ENCODE measurements at regions not wholly inside any gene's neighbourhood (a gene's known extent, or its start where the extent isn't known, plus 50 kb on each side); places are given as distances from the start of the nearest gene placed in this dataset.
"Not testable (repeated sequence)": the region's sequence is repeated elsewhere in the genome, so short reads cannot be mapped to it uniquely, and the experiment has no call there.

DNA sequence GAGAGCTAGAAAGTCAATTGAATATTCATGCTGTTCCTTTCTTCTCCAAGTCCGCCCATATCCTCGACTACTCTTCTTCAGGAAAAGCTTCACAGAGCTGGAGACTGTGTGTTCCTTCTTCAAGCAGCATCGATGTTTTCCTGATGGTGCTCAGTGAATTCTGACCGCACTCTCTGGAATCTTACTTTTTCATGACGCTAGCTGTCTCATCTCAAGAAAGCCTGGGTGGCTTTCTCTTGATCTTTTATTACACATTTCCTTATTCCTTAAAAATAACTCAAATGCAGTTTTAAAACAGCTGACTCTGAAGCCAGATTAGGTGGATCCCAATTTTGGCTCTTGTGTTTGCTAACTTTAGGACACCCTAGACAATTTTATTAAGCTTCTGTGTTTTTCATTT, 1245.1 kb upstream of the LRRTM1 start:
- DNase-seq (ENCODE audit: low read depth) = no peak

DNA sequence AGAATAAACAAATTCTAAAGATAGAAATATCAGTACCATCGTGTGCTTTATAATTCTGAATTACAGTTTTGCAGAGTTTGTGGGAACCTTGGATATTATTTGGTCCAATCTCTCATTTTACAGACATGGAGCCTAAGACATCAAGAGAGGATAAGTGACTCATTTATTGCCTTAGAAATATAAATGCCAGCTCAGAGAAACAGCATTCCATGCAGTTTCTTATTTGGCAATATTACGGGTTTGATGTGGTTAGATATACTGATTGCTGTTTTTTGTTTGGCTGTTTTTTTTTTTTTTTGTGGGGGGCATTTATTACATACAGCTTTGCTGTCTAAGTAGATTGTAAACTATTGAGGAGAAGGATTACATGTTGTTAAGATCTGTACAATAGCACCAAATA, 1241.1 kb upstream of the LRRTM1 start:
- DNase-seq (ENCODE audit: low read depth) = no peak

DNA sequence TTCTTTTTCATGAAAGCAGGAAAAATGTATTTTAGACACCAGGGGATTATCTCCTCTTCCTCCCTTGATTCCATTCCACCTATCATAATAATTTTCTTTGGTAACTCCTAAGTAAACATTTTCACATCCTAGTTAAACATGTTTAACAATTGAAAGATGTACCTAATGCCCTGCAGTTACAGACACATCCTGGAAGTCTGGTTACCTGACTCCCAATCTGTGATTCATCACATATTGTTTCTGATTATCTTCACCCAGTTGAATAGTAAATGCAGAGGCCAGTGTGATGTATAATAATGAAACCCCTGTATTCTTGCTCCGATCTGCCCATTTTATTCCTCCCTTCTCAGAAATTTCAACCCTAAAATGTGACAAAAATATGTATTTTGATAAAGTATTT, 1237.6 kb upstream of the LRRTM1 start:
- no peak for DNase-seq (ENCODE audit: low read depth)

DNA sequence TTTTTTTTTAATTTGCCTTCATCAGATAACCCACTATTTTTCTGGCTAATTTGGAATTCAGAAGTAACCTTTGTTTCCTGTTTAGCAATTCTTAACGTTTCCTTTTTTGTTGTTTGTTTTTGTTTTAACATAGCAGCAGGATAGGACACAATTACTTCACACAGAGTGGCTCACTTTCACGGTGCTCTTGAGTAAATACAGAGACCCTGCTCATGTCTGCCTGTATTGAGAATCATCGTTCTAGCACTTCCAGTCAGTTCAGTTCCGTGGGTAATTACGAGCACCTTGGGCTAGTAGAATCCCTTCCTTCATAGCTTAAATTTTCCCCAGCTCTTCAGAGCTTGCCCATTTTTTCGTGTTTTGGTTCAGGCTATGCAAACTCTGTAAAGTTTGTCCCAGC, 1225.4 kb upstream of the LRRTM1 start:
- no peak for DNase-seq (ENCODE audit: low read depth)

DNA sequence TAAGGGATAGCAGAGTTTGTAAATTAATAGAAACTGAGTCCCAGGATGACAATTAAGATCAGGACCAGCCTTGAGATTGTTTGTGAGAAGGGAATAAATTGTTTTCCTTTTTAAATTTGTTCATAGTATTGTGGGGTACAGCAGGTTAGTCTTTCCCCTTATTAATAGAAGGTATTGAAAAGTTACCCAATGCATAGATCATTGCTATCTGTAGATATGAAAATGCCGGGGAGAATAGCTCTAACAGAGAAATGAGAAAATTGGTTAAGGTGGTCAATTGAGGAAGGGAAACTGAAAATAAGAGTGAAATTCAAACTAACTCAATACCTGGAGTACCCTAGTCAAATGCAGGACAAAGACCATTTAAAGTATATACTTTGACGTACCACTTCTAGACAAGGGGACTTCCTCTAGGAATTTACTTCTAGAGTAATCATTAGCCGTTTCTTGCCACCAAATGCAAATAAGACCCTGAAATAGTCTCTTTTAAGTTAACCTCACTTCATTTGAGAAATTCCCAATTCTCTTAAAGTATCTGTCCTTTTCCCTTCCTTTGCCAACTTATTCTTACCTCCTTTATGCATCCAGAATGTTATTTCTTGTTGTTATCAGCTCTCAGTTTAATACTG, 1224.4 kb upstream of the LRRTM1 start:
- no peak for DNase-seq (ENCODE audit: low read depth)

DNA sequence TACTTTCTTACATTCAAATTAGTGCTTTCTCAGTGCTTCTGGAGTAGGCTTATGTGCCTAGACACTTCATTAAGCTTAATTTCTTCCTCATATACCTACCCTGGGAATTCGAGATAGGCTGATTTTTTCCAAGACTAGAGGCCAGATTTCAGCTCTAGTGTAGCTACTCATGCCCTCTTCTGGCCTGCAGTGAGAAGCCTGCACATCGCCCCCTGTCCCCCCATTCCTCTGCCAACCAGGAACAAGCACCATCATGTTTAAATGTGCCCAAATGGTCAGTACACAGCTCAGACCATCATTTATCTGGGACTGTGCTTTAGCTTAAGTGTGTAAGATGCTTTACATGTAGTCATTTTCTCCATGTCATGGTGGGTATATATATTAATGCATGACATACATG, 1218.8 kb upstream of the LRRTM1 start:
- DNase-seq (ENCODE audit: low read depth) = no peak

DNA sequence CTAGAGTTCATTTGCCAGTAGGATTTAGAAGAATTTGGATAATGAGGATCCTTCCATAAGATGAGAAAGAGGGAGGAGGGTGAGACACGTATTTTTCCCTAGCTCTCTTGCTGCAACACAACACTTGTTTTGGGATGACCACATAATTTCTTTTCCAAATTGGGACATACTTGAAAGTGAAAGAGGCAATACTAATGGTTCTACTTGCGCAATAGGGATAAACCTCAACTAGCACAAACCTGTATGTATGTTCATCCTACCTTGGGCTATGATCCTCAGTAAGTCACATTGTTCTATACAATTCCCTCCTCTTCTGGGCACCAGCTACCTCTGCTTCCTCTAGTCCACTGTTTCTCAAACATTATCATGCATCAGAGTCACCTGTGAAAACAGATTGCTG, 1208.8 kb upstream of the LRRTM1 start:
- no peak for DNase-seq (ENCODE audit: low read depth)

DNA sequence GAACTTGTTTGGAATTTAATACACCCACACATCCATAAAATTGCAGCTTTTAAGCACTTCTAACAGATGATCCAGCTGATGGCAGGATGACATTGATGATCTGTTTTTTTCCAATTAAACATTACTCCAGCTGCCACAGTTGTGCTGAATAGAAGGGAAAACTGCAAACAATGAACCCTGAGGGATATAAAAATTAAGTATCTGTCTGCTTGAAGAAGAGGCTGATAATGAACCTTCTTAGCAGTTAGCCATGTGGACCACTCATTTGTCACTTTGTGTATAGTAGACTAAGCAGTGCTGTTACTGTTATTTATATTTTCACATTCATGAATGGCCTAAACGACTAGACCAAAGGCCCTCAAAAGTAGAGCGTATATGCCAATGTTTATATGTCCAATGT, 1201.0 kb upstream of the LRRTM1 start:
- DNase-seq (ENCODE audit: low read depth) = no peak

DNA sequence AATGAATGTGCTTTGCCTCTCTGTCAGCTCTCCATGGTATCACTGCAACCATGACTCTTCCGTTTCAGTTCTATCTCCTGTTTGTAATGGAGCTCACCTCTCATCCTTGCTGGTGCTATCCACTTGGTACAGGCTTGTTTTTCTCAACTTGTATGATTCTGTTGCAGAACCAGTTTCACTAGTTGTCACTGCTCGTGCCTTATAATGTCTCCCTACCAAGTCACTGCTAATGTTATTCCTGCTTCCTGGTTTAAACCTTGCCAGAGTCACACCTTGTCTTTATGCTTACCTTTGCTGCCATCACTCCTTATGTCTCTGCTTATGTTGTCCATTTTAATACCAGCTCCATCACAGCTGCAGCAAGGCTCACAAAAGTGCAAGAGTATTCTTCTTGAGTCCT, 1191.0 kb upstream of the LRRTM1 start:
- no peak for DNase-seq (ENCODE audit: low read depth)

DNA sequence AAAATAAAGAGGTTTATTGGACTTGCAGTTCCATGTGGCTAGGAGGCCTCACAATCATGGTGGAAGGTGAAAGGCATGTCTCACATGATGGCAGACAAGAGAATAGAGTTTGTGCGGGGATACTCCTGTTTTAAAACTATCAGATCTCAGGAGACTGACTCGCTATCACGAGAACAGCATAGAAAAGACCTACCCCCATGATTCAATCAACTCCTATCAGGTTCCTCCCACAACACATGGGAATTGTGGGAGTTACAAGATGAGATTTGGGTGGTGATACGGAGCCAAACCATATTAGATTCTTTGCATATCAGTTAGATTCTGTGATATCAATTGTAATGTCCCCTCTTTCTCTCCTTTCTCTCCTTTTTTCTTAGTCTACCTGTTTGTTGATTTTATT, 1178.7 kb upstream of the LRRTM1 start:
- DNase-seq (ENCODE audit: low read depth) = no peak

DNA sequence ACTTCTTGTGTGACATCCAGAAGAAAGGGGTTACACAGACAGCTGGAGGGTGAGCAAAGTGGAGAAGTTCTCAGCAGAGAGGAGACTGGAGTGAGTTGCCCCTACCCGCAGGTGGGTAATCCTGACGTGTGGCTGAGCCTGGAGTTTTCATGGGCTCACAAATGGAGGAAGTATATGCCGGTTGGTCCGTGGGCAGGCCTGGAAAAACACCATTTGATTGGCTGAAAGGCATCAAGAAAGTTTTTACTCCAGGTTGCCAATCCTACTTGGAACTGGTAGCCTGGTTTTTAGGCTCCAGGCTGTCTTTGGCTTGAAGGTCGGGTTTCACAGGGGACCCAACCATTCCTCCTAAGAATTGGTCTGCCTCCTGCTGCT, 1177.4 kb upstream of the LRRTM1 start:
- DNase-seq (ENCODE audit: low read depth) = peak; percentile 0

DNA sequence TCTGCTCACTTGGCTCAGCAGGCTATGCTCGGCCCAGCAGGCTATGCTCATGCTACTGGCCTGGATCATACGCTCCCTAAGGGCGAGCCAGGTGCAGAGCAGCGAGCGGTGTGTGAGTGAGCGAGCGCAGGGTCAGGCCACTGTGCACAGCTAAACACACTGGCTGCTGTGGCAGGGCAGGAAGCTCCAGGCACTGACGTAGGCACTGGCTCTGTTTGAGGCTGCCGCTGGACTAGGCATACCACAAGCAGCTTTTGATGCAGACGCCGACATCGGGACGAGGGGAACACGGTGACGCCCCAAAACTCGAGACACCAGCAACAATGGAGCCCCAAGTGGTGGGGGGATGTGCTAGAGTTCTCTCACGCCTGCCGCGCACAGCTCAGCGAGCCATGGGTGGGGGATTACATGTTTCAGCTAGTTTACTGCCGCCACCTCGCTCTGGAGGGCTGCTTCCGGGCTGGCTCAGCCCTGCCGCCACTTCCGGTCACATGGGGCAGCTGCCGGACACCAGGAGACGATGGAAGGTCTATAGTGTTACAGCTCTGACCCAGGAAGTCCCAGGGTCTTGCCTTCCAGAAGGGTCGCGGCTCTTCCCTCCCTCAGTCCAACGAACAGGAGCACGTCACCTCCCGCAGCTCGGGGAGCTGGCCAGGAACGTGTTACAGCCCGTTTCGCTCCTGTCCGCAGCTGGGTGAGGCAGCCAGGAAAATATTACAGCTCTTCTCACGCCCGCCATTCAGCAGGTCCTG, 1176.9 kb upstream of the LRRTM1 start:
- DNase-seq (ENCODE audit: low read depth) = peak; percentile 0

DNA sequence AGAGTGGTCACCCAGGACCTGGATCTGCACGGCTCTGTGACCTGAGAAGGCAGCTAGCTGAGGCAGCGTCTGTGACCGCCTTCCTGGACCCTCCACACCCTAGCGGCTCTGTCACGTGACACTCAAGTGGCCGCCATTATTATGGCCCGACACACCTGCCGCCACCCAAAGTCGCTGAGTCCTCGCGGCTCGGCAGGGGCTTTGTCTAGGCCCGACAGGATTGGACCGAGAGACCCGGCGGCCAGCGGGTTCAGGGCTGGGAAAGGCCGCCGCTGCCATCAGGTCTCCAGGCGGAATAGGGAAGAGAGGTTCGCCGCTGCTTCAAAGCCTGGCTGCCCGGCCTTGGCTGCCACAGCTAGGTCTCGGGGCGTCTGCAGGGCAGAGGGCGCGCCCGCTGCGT, 1162.5 kb upstream of the LRRTM1 start:
- DNase-seq (ENCODE audit: low read depth) = no peak

DNA sequence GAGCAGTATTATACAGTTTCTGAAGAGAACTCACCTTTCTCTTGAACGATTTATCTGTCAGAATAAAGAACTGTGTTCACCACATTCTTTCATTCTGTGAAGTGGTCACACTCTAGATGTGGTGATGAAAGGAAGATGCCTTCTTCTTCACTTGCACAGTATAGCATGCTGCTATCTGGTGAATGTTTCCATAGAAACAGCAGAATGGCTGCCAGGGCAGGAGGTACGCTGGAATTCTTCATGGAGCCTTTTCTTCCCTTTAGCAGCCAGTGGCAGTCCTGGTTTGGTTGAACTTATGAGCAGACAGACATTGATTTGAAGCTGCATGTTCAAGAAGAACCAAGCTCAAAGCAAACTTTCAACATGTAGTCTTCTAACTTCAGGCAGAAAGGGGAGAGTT, 1157.9 kb upstream of the LRRTM1 start:
- DNase-seq (ENCODE audit: low read depth) = no peak

DNA sequence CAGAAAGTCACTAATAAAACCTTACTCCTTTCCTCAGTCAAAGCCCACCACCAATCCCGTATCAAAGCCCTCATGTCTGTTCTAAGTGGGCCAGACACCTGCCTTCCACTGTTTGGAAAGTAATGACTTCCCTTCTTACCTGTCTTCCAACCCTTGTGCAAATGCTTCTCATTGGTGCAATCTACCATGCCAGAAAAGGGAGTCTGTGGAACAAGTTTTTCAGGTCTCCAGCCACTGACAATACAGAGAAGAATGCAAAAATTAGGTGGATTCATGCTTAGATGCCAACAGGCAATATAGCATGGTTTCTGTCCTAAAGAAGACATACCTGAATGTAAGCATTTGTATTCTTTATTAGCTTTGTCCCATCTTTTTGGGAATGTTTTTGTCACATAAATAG, 1140.6 kb upstream of the LRRTM1 start:
- DNase-seq (ENCODE audit: low read depth) = no peak

DNA sequence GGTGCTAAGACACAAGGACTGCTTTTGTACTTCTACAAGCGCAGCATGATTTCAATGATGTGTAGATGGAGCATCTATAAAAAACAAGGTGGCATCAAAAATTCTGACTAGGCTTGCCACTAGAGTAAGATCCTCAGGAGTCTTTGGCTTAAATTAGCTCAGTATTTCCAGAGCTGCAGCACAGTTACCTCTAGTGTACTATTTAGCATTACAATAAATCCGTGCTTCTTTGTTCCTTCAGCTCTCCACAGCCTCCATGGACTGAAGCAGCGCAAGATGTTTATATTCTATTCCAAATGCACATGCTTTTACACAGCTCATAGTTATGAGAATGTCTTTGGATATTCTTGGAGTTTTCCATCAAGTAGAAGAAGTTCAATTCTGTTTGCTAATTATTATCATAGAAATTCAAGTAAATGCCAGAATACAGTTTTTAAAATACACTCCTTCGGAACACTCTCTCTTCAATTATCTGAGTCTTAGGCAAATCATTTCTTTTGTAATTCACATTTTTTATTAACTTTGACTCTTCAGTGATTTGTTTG, 1133.0 kb upstream of the LRRTM1 start:
- no peak for DNase-seq (ENCODE audit: low read depth)

DNA sequence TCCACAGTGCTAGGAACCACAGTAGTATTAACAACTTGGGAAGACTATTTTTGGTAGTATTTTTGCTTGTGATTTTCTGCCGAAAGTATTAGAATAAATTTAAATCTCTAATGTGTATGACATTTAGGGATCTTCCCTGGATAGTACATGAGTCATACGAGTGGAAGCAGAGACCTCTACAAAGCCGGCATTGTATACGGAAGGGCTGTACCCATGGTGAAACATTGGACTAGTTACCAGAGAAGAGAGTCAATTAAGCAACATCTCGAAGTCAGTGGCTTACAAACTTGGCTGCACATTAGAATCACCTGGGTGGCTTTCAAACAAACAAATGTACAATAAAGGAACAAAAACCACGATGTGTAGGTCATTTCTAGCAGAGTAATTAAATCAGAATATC, 1131.7 kb upstream of the LRRTM1 start:
- DNase-seq (ENCODE audit: low read depth) = no peak

DNA sequence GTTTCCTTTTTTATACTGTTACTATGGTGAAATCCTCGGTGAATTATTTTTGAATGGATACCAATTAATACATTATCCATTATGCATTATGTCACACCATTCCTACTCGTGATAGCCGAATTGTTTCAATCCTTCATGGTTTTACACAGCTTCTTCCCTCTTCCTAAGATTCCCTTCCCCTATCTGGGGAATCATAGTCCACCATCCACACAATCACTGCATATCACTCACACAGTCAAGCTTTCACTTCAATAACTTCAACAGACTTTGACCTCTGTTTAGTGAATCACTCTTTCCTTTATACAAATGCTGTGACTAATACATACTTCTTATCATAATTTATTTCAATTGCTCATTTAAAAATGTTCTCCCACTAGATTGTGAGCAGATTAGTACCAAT, 1108.1 kb upstream of the LRRTM1 start:
- DNase-seq (ENCODE audit: low read depth) = no peak

DNA sequence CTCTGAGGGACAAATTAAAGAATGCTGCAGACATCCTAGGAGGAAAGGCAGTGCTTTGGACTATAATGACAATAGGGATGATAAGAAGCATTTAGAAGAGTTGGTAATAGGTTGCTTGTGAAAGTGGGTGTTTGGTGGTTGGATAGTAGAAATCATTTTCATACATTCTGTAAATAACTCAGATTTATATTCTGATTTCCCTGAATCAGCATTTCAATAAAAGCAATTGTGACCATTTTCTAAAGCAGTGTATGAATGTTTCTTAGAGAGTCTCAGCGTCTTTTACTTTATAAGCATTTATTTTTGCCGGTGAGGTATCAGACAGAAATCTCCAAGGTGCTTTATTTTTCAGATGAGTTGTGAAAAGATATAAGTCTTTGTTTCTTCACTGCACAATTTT, 1099.0 kb upstream of the LRRTM1 start:
- no peak for DNase-seq (ENCODE audit: low read depth)

DNA sequence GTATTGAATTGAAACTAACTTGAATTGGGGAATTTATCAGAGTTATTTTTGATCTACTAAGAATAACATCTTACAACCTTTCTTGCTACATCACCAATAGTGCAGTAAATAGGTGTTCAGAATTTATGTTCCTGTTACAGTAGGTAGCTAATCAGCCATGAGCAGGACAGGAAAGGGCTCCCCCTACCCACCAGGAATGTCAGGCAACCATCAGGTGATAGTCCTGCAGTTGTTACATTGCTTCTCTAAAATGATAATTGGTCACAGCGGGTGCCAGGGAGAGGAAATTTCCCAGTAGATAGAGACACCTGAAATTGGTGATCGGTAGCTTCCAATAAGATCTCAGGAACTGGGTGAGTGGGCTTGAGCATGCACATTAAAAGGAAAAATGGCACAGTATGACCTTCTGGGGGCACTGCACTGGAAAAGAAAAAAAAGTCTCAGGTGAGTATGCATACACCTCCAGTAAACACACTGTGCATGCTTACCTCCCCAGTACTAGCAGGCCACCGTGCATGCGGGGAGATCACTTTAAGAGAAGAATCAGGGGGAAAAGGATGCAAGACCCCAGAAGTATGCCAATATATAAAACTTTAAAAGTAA, 1092.0 kb upstream of the LRRTM1 start:
- DNase-seq (ENCODE audit: low read depth) = no peak

DNA sequence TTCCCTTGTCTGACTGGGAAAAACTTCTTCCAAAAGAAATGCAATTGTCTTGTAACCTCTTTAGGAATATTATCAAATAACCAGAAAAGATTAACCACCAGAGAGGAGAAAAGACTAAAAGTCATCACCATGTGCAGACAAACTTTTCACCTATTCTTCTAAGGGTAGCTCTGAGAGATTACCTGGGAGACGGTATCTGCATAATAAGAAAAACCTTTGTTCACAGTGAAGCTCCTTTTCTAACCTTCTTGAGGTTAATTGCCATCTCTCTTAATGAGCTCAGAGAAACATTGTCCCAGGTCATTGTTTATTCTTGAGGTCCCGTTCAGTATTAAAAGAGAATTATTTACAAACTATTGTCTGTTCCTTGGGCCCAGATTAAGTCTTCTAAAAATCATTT, 1091.2 kb upstream of the LRRTM1 start:
- DNase-seq (ENCODE audit: low read depth) = no peak

DNA sequence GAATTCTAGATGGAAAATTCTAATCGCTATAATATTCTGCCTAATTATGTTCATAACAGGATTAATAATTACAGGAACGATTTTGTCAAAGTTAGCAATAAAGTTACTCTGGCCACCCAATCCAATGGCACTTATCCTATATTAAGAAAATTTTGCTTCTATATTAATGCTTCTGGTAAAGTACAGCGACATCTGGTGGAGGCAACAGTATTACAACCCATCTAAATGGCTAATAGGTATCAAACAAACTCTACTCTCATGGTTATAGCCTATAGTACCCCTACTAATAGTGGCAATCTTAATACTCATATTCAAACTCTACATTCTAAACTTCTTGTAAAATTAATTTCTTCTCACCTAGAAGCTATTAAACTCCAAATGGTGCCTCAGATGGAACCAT, 1084.7 kb upstream of the LRRTM1 start:
- no peak for DNase-seq (ENCODE audit: low read depth)

DNA sequence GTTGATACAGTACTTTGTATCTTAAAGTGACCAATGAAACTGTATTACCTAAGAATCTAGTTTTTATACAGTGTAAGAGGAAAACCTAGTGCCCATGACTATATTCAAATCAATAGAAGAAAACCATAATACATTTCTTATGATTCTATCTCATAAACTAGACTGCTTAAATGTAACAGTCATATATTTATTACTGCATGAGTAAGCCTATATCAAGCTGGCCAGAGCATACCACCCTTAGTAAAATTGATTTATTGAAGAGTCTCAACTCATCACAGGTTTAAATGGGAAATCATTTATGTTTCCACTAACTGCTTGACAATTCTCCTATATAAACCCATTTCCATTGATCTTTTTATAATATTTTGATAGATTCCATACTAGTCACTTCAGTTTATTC, 1059.2 kb upstream of the LRRTM1 start:
- no peak for DNase-seq (ENCODE audit: low read depth)

DNA sequence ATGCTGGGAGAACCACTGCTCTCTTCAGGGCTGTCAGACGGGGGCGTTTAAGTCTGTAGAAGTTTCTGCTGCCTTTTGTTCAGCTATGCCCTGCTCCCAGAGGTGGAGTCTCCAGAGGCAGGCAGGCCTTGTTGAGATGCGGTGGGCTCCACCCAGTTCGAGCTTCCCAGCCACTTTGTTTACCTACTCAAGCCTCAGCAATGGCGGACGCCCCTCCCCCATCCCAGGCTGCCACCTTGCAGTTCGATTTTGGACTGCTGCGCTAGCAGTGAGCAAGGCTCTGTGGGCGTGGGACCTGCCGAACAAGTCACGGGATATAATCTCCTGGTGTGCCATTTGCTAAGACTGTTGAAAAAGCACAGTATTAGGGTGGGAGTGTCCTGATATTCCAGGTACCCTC, 1057.9 kb upstream of the LRRTM1 start:
- not testable (repeated sequence) for DNase-seq (ENCODE audit: low read depth)
